A673 (cell line): ENCODE measurements at regions not wholly inside any gene's neighbourhood (a gene's known extent, or its start where the extent isn't known, plus 50 kb on each side); places are given as distances from the start of the nearest gene placed in this dataset.

Experiments used
- EZH2 ChIP-seq: fragments of 200-600 bp; sonication (generic); IDR thresholded peaks from 2 replicates; pipeline ENCODE4 v1.6.1; 2017; ENCODE audit warnings: borderline replicate concordance, low read depth, mild to moderate bottlenecking, mixed read lengths, antibody characterized with exemption, low read length; ENCODE audit not compliant: poor library complexity, severe bottlenecking
- TF ChIP-seq, protein P1 (sequence below): fragments of 300-800, 200-600 bp; sonication (generic); conservative IDR thresholded peaks from 2 replicates; pipeline ENCODE4 v1.5.1; 2017; ENCODE audit warnings: low read depth, mild to moderate bottlenecking, antibody characterized with exemption, low read length, moderate library complexity, mixed read lengths

DNA sequence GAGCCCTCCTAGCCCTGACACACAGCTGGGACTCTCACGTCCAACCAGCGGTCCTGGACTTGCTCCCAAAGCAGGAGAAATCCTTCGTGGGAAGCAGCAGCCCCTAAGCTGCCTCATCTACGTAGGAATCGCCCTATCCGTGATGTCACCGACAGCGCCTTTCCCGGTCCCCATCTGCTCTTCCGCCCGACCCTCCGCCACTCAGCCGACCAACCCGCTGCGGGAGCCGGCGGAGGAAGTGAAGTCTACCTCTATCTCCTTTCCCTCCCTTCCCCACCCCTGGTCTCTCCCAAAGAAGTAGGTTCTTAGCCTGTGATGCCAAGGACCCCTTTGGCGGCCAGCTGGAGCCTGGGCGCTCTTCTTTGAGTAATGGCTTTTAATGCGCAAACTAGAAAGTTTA lies 272.1 kb downstream of the FAM72C start:
- TF ChIP-seq, protein P1, sequence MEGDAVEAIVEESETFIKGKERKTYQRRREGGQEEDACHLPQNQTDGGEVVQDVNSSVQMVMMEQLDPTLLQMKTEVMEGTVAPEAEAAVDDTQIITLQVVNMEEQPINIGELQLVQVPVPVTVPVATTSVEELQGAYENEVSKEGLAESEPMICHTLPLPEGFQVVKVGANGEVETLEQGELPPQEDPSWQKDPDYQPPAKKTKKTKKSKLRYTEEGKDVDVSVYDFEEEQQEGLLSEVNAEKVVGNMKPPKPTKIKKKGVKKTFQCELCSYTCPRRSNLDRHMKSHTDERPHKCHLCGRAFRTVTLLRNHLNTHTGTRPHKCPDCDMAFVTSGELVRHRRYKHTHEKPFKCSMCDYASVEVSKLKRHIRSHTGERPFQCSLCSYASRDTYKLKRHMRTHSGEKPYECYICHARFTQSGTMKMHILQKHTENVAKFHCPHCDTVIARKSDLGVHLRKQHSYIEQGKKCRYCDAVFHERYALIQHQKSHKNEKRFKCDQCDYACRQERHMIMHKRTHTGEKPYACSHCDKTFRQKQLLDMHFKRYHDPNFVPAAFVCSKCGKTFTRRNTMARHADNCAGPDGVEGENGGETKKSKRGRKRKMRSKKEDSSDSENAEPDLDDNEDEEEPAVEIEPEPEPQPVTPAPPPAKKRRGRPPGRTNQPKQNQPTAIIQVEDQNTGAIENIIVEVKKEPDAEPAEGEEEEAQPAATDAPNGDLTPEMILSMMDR, result no peak
- TF ChIP-seq EZH2, result no peak
